ENCODE measurements at regions not wholly inside any gene's neighbourhood (a gene's known extent, or its start where the extent isn't known, plus 50 kb on each side); places are given as distances from the start of the nearest gene placed in this dataset.

- no peaks in the 10 kb centered on the region for H3K4me1 ChIP-seq
- no peaks in the 10 kb centered on the region for H3K36me3 ChIP-seq
- no peak overlapping the region for H3K4me3 ChIP-seq
- TF ChIP-seq CTCF (IDR thresholded peaks at IDR 0.05) (no peak), POLR2A (IDR thresholded peaks at IDR 0.05) (no peak)
- intact Hi-C loops (cut with DNase I), result no loop called here
- H3K27ac ChIP-seq, result no peak overlapping the region
- no peaks in the 10 kb centered on the region for H3K27me3 ChIP-seq
- no peaks in the 10 kb centered on the region for H3K9me3 ChIP-seq
- WGBS, 2 donors, result 44 to 53% methylated on average over 12 of the region's 12 CpGs
- DNase-seq, result no peak
These were observed 727.6 kb upstream of the TMEM132C start for GRCh38 chr12:127539226-127539858.

- Histone ChIP-seq H3K4me1 (no peaks in the 10 kb centered on the region), H3K36me3 (no peaks in the 10 kb centered on the region), H3K27ac (no peak overlapping the region), H3K4me3 (no peak overlapping the region), H3K27me3 (no peaks in the 10 kb centered on the region), H3K9me3 (no peaks in the 10 kb centered on the region)
- DNase-seq, result no peak
- intact Hi-C loops (cut with DNase I), result no loop called here
- 47 to 56% methylated on average over 6 of the region's 6 CpGs for WGBS, 2 donors
- TF ChIP-seq POLR2A (IDR thresholded peaks at IDR 0.05), result no peak
- no peak for TF ChIP-seq CTCF (IDR thresholded peaks at IDR 0.05)
These were observed 724.6 kb upstream of the TMEM132C start for GRCh38 chr12:127542391-127542790.

GRCh38 chr12:127542931-127543330 lies 724.0 kb upstream of the TMEM132C start:
- Histone ChIP-seq H3K4me3 (no peak overlapping the region), H3K27me3 (no peaks in the 10 kb centered on the region), H3K4me1 (no peaks in the 10 kb centered on the region), H3K36me3 (no peaks in the 10 kb centered on the region), H3K9me3 (no peaks in the 10 kb centered on the region), H3K27ac (no peak overlapping the region)
- TF ChIP-seq CTCF (IDR thresholded peaks at IDR 0.05) (no peak), POLR2A (IDR thresholded peaks at IDR 0.05) (no peak)
- WGBS, 2 donors, result 70 to 86% methylated on average over 3 of the region's 3 CpGs
- DNase-seq, result no peak
- intact Hi-C loops (cut with DNase I), result no loop called here

- H3K27me3 ChIP-seq, result no peaks in the 10 kb centered on the region
- H3K4me3 ChIP-seq, result no peak overlapping the region
- intact Hi-C loops (cut with DNase I), result no loop called here
- WGBS, 2 donors, result 61 to 79% methylated on average over 6 of the region's 6 CpGs
- no peaks in the 10 kb centered on the region for H3K36me3 ChIP-seq
- no peaks in the 10 kb centered on the region for H3K9me3 ChIP-seq
- no peaks in the 10 kb centered on the region for H3K4me1 ChIP-seq
- no peak for DNase-seq
- TF ChIP-seq CTCF (IDR thresholded peaks at IDR 0.05), result no peak
- TF ChIP-seq POLR2A (IDR thresholded peaks at IDR 0.05), result no peak
- no peak overlapping the region for H3K27ac ChIP-seq
These were observed 720.1 kb upstream of the TMEM132C start for GRCh38 chr12:127546721-127547505.

- WGBS, 2 donors, result 54 to 68% methylated on average over 10 of the region's 10 CpGs
- H3K27me3 ChIP-seq, result no peaks in the 10 kb centered on the region
- intact Hi-C loops (cut with DNase I), result no loop called here
- no peak overlapping the region for H3K4me3 ChIP-seq
- TF ChIP-seq CTCF (IDR thresholded peaks at IDR 0.05) (no peak), POLR2A (IDR thresholded peaks at IDR 0.05) (no peak)
- no peak overlapping the region for H3K27ac ChIP-seq
- no peaks in the 10 kb centered on the region for H3K36me3 ChIP-seq
- no peaks in the 10 kb centered on the region for H3K4me1 ChIP-seq
- peaks cover 0 to 3% (median 0%) of the 10 kb centered on the region in 3 donors for H3K9me3 ChIP-seq
- DNase-seq, result no peak
These were observed 718.8 kb upstream of the TMEM132C start for GRCh38 chr12:127548123-127548553.
